ENCODE measurements at regions not wholly inside any gene's neighbourhood (a gene's known extent, or its start where the extent isn't known, plus 50 kb on each side); places are given as distances from the start of the nearest gene placed in this dataset.
A peak's percentile ranks its signal among the peaks of the same experiment; 100 is the strongest.

- DNase-seq (ENCODE audit: low read depth) = no peak
Observed at GRCh38 chr22:23409976-23410375, 170.1 kb downstream of the IGLL1 start.

- DNase-seq (ENCODE audit: low read depth) = no peak
Observed at GRCh38 chr22:23408321-23408720, 171.8 kb downstream of the IGLL1 start.

- DNase-seq (ENCODE audit: low read depth) = no peak
Observed at GRCh38 chr22:23405366-23405851, 174.7 kb downstream of the IGLL1 start.

GRCh38 chr22:23404689-23405365 is 175.3 kb downstream of the IGLL1 start:
- no peak for DNase-seq (ENCODE audit: low read depth)

GRCh38 chr22:23403720-23404688 is 176.1 kb downstream of the IGLL1 start:
- no peak for DNase-seq (ENCODE audit: low read depth)

- no peak for DNase-seq (ENCODE audit: low read depth)
Observed at GRCh38 chr22:23403152-23403719, 176.9 kb downstream of the IGLL1 start.

- DNase-seq (ENCODE audit: low read depth) = no peak
Observed at GRCh38 chr22:23402275-23403151, 177.6 kb downstream of the IGLL1 start.

GRCh38 chr22:23401910-23402274 is 178.2 kb downstream of the IGLL1 start:
- no peak for DNase-seq (ENCODE audit: low read depth)

GRCh38 chr22:23401111-23401909 is 178.8 kb downstream of the IGLL1 start:
- DNase-seq (ENCODE audit: low read depth) = peak; percentile 56

- no peak for DNase-seq (ENCODE audit: low read depth)
Observed at GRCh38 chr22:23400286-23400981, 179.7 kb downstream of the IGLL1 start.

GRCh38 chr22:23399367-23400285 is 180.5 kb downstream of the IGLL1 start:
- no peak for DNase-seq (ENCODE audit: low read depth)

GRCh38 chr22:23398701-23399366 is 181.3 kb downstream of the IGLL1 start:
- DNase-seq (ENCODE audit: low read depth) = no peak

GRCh38 chr22:23397613-23398567 is 182.2 kb downstream of the IGLL1 start:
- DNase-seq (ENCODE audit: low read depth) = no peak

- no peak for DNase-seq (ENCODE audit: low read depth)
Observed at GRCh38 chr22:23397008-23397612, 183.0 kb downstream of the IGLL1 start.

GRCh38 chr22:23396362-23397007 is 183.6 kb downstream of the IGLL1 start:
- DNase-seq (ENCODE audit: low read depth) = no peak

All from HS-5 (cell line).